Neuron (in vitro differentiated cells): ENCODE measurements at regions not wholly inside any gene's neighbourhood (a gene's known extent, or its start where the extent isn't known, plus 50 kb on each side); places are given as distances from the start of the nearest gene placed in this dataset.

Experiments
- H2AFZ ChIP-seq: one replicate; pipeline ENCODE4 v1.6.1; 2013; ENCODE audit warnings: low read depth, mild to moderate bottlenecking, inconsistent platforms, low read length, moderate library complexity
- H3K27me3 ChIP-seq: one replicate; pipeline ENCODE4 v1.6.1; 2013; ENCODE audit warnings: low read length; ENCODE audit not compliant: insufficient read depth
- H3K36me3 ChIP-seq: one replicate; pipeline ENCODE4 v1.6.1; 2013; ENCODE audit warnings: low read length; ENCODE audit not compliant: insufficient read depth
- H3K4me1 ChIP-seq: one replicate; pipeline ENCODE4 v1.6.1; 2013; ENCODE audit warnings: low read length; ENCODE audit not compliant: insufficient read depth
- H3K4me3 ChIP-seq: 2 replicates; pipeline ENCODE4 v1.5.1; 2013; ENCODE audit warnings: mild to moderate bottlenecking, low read length, moderate library complexity
- H3K9me3 ChIP-seq: one replicate; pipeline ENCODE4 v1.6.1; 2013; ENCODE audit warnings: low read length

DNA sequence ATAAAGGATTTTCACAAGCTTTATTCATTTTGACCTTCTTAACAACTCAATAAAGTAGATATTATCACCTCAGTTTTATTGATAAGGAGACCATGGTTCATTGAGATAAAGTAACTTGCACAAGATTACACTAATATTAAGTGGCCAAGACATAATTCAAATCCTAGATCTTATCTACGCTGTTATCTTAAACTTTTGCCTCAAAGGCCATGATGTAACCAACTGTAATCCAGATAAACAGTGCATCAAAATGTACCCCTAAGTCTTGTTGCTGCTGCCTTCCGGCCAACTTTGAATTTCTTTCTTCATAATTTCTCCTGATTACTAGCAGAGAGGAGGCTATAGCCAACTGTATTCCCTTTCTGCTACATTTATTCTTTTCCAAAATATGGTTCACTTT, 1094.8 kb upstream of the PIK3C3 start:
- Histone ChIP-seq H3K9me3 (no peaks in the 10 kb centered on the region), H2AFZ (no peak overlapping the region), H3K27me3 (no peaks in the 10 kb centered on the region), H3K36me3 (no peaks in the 10 kb centered on the region), H3K4me1 (no peaks in the 10 kb centered on the region), H3K4me3 (no peak overlapping the region)

DNA sequence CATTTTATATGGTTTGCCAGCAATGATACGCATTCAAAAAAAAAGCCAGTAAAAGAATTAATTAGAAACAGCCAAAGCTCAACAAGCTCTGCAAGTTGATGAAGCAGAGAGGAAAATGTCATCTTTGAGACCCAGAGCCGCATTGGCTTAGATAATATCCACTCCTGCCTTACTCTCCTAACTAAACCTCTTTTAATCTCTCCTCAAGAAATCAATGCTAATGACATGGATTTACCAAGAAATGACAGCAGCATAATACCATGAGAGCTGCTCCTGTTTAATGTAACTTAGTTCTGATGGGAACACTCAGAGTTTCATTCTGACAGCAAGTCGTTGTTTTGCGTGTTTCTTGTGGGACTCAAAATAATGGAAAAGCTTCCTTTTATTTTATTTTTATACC, 1099.4 kb upstream of the PIK3C3 start:
- Histone ChIP-seq H3K4me3 (no peak overlapping the region), H3K27me3 (no peaks in the 10 kb centered on the region), H3K9me3 (no peaks in the 10 kb centered on the region), H3K4me1 (no peaks in the 10 kb centered on the region), H2AFZ (no peak overlapping the region), H3K36me3 (no peaks in the 10 kb centered on the region)

DNA sequence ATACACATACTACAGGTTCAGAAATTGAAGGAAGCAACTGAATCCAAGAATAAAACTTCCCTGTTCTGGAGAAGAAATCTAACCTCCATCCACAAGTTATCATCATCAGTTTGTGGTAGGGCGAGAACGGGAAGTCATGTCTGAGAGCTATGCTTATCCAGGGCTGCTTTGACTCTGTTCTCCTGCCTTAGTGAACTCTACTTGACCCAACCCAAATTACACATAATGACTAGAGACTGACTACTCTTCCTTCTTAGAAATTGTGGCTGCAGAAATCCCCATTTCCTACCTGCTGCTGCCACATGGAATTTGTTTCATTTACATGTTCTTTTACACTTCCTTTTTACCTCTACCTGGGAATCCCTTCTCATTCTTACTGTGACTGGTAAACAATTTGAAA, 1102.6 kb upstream of the PIK3C3 start:
- no peak overlapping the region for H3K4me3 ChIP-seq
- no peaks in the 10 kb centered on the region for H3K27me3 ChIP-seq
- no peaks in the 10 kb centered on the region for H3K36me3 ChIP-seq
- no peaks in the 10 kb centered on the region for H3K9me3 ChIP-seq
- no peak overlapping the region for H2AFZ ChIP-seq
- no peaks in the 10 kb centered on the region for H3K4me1 ChIP-seq

DNA sequence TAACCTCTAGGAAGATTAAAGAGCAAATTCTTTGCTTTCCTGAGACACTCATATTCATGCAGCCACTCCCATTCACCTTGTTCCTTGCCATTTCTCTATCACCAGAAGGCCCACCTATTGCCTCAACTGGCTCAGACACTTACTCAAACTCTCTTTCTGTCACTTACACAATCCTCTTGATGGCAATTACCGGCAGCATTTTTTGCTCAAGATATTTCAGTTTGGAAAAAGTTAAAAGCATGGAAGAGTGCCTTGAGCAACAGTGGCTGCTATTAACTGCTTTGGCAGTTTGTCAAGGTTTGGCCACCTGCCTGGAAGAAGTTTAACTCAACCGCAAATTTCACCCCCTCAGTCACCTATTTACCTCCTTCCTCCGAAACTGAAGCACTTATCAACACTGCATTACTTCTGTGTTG, 1104.0 kb upstream of the PIK3C3 start:
- Histone ChIP-seq H3K4me3 (no peak overlapping the region), H3K27me3 (no peaks in the 10 kb centered on the region)

GRCh38 chr18:40849886-40850285, 1105.1 kb upstream of the PIK3C3 start:
- no peaks in the 10 kb centered on the region for H3K27me3 ChIP-seq
- H3K4me1 ChIP-seq, result no peaks in the 10 kb centered on the region
- no peaks in the 10 kb centered on the region for H3K9me3 ChIP-seq
- H3K36me3 ChIP-seq, result no peaks in the 10 kb centered on the region
- no peak overlapping the region for H3K4me3 ChIP-seq
- H2AFZ ChIP-seq, result no peak overlapping the region

More for the DNA sequence above, 1104.0 kb upstream of the PIK3C3 start:
- no peaks in the 10 kb centered on the region for H3K4me1 ChIP-seq
- no peaks in the 10 kb centered on the region for H3K9me3 ChIP-seq
- no peaks in the 10 kb centered on the region for H3K36me3 ChIP-seq
- H2AFZ ChIP-seq, result no peak overlapping the region

DNA sequence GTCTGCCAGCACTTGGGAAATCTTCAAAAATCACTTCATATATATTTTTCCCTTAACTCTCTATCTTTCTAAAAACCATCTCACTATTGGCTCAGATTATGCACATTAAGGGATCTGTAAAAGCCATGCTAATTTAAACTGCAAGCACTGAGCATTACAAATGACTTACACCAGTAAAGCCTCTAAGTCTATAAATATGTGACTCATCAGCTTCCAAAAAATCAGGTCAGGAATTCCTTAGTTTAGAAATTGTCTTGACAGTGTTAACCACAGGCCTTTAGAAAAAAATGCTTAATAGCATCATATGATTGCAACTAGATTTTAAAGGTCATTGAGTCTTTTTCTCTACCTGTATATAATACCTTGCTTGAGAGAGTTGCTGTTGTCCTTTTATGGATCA, 1113.6 kb upstream of the PIK3C3 start:
- H3K9me3 ChIP-seq, result no peaks in the 10 kb centered on the region
- no peaks in the 10 kb centered on the region for H3K4me1 ChIP-seq
- H3K27me3 ChIP-seq, result no peaks in the 10 kb centered on the region
- H2AFZ ChIP-seq, result no peak overlapping the region
- H3K4me3 ChIP-seq, result no peak overlapping the region
- H3K36me3 ChIP-seq, result no peaks in the 10 kb centered on the region

GRCh38 chr18:40841063-40841462, 1114.0 kb upstream of the PIK3C3 start:
- H2AFZ ChIP-seq, result no peak overlapping the region
- H3K4me1 ChIP-seq, result no peaks in the 10 kb centered on the region
- H3K4me3 ChIP-seq, result no peak overlapping the region
- no peaks in the 10 kb centered on the region for H3K36me3 ChIP-seq
- H3K9me3 ChIP-seq, result no peaks in the 10 kb centered on the region
- no peaks in the 10 kb centered on the region for H3K27me3 ChIP-seq

- Histone ChIP-seq H3K4me3 (no peak overlapping the region), H2AFZ (no peak overlapping the region), H3K36me3 (no peaks in the 10 kb centered on the region), H3K9me3 (no peaks in the 10 kb centered on the region), H3K27me3 (no peaks in the 10 kb centered on the region), H3K4me1 (no peaks in the 10 kb centered on the region)
Measured at GRCh38 chr18:40832362-40832761, 1122.7 kb upstream of the PIK3C3 start.

DNA sequence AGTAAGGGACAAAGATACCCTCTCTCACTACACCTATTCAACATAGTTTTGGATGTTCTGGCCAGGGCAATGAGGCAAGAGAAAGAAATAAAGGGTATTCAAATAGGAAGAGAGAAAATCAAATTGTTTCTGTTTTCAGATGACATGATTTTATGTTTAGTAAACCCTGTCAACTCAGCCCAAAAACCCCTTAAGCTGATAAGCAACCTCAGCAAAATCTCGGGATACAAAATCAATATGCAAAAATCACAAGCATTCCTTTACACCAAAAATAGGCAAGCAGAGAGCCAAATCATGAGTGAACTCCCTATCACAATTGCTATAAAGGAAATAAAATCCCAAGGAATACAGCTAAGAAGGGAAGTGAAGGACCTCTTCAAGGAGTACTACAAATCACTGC, 1130.7 kb upstream of the PIK3C3 start:
- no peak overlapping the region for H2AFZ ChIP-seq
- no peaks in the 10 kb centered on the region for H3K9me3 ChIP-seq
- H3K4me3 ChIP-seq, result no peak overlapping the region
- no peaks in the 10 kb centered on the region for H3K36me3 ChIP-seq
- H3K27me3 ChIP-seq, result no peaks in the 10 kb centered on the region
- H3K4me1 ChIP-seq, result no peaks in the 10 kb centered on the region

DNA sequence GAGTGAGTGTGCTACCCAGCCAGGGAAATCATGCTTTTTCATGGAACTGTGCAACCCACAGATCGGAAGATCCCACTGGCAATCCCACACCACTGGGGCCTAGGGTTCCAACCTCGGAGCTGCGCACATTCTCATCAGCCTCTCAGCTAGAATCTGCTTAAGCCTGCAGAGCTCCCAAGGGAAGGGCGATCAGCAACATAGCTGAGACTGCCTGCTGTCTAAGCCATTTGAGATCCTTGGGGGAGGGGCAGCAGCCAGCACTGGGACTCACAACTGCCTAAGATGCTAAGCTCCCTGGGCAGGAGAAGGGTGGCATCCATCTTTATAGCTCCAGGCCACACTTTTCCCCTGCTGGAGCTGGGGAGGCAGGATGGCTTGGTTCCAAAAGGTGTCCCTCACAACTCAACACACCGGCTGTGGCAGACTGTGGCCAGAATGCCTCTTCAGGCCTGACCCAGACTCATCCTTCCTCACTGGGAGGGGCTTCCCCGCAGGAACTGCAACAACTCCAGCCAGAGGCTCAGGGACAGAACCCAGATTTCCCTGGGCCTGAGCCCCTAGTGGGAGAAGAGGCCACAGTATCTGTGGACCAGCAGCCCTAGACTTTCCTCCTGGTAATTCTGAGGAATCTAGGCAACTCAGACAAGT, 1133.3 kb upstream of the PIK3C3 start:
- no peaks in the 10 kb centered on the region for H3K9me3 ChIP-seq
- H3K36me3 ChIP-seq, result no peaks in the 10 kb centered on the region
- H3K4me3 ChIP-seq, result no peak overlapping the region
- H3K27me3 ChIP-seq, result no peaks in the 10 kb centered on the region
- H2AFZ ChIP-seq, result no peak overlapping the region
- H3K4me1 ChIP-seq, result no peaks in the 10 kb centered on the region

DNA sequence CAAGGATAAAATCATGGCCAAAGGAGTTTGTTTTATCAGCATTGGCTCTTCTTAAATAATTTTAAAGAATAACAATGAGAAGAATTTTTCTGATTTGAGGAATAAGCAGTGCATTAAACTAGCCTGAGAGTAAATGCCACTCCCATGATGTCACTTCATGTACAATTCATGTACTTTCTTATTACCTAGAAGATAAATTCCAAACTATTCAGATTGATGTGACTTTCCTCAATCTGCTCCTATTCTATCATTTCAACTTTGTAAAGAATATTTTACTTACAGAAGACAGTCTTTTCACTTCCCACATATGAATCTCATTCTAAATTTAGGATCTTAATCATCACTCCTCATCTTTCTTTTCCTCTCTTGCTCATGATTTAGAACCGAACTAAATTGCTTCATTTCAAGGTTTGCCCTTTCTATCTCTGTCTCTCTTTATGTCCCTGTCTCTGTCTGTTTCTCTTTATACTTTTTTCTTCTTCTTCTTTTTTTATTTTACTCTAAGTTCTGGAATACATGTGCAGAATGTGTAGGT, 1142.0 kb upstream of the PIK3C3 start:
- Histone ChIP-seq H3K4me3 (no peak overlapping the region), H3K27me3 (no peaks in the 10 kb centered on the region), H3K4me1 (peaks cover 3% of the 10 kb centered on the region), H2AFZ (no peak overlapping the region), H3K9me3 (no peaks in the 10 kb centered on the region), H3K36me3 (no peaks in the 10 kb centered on the region)

DNA sequence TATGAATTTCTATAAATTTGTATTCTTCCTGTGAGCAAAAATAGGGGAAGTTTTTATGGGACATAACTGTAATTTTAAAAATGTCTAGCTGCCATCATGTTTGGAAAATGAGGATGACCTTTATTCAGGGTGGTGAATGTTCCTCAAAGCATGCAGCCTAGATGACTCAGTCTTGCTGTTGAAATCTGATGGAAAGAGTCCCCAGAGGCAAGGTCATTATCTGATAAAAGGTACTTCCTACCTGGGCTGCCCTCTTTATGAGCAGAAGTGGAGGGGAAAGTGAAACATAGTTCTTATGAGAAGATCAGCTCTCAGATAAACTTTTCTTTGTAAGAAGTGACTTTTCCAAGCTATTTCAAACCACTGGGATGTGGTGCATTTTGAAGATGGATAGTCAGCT, 1144.7 kb upstream of the PIK3C3 start:
- Histone ChIP-seq H2AFZ (no peak overlapping the region), H3K9me3 (no peaks in the 10 kb centered on the region), H3K4me3 (no peak overlapping the region), H3K27me3 (no peaks in the 10 kb centered on the region), H3K4me1 (peaks cover 18% of the 10 kb centered on the region), H3K36me3 (no peaks in the 10 kb centered on the region)

DNA sequence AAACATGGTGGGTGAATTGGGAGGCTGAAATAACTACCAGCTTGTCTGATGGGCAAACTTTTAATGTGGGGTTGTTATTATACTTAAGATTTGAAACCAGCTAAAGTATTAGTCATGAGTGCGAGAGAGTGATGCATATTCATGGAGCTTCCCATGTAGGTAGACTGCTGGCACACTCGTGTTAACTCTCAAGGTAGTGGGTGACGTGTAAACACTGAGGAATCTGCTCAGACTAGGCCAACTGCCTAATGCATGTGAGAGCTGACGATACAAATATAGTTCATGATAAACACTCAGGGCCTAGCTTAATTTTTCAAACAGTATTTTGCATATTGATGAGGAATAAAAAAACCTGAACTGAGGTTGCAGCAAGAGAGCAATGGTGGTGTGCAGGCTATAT, 1165.7 kb upstream of the PIK3C3 start:
- Histone ChIP-seq H3K4me1 (no peaks in the 10 kb centered on the region), H3K27me3 (no peaks in the 10 kb centered on the region), H3K4me3 (no peak overlapping the region), H3K9me3 (no peaks in the 10 kb centered on the region), H2AFZ (no peak overlapping the region), H3K36me3 (no peaks in the 10 kb centered on the region)
